GM21717 (cell line): ENCODE measurements at regions not wholly inside any gene's neighbourhood (a gene's known extent, or its start where the extent isn't known, plus 50 kb on each side); places are given as distances from the start of the nearest gene placed in this dataset.
"Not testable (repeated sequence)": the region's sequence is repeated elsewhere in the genome, so short reads cannot be mapped to it uniquely, and the experiment has no call there.

Experiments used
- ATAC-seq: cut with Tn5 transposase; IDR thresholded peaks from one replicate; pipeline ENCODE4 v1.9.1; 2021; ENCODE audit warnings: mild to moderate bottlenecking, moderate library complexity; ENCODE audit not compliant: unreplicated experiment

DNA sequence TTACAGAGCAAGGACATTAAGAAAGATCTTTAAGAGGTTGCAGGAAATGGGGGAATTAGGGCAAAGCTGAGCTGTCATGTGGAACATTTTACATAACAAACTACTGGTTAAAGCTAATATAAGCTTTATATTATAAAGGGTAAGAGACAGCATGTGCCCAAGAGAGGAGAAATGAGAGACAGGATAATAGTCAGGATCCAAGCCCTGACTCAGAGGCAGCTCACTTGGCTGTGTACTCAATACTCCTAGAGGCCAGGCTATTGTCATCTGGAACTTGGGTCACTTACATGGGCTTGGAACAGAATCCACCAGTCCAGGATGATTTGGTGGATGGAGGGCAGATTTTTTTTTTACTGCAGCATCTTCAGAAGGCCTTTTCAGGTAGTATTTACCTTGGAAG, 418.6 kb upstream of the ZMIZ1 start:
- ATAC-seq = no peak

DNA sequence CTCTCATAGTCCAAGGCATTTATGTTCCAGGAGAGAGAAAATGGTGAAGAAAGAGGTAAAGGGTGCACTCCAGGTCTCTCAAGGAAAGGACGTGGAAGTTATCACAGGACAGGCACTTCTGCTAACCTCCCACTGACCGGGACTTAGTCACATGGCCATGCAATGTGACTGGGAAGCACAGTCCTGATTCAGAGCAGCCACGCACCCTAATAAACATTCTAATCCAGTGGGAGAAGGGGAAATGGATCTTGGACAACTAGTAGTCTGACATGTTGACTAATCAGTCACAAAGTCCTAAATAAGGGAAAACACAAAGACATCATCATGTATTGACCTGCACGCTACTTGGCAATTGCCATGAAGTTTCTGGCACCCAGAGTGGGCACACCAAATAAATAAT, 417.5 kb upstream of the ZMIZ1 start:
- ATAC-seq = no peak

DNA sequence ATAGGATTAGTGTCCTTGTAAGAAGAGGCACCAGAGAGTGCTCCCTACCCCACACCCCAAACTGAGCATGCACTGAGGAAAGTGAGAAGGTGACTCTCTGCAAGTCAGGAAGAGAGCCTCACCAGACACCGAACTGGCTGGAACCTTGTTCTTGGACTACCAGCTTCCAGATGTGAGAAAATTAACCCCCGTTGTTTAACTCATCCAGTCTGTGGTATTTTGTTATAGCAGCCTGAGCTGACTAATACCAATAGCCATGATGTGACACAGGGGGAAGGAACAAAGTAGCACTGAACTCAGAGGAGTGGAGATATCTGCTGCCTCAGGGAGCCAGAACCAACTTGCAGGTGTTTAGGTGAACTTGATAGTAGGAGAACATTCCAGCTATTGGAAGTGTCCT, 415.2 kb upstream of the ZMIZ1 start:
- no peak for ATAC-seq

DNA sequence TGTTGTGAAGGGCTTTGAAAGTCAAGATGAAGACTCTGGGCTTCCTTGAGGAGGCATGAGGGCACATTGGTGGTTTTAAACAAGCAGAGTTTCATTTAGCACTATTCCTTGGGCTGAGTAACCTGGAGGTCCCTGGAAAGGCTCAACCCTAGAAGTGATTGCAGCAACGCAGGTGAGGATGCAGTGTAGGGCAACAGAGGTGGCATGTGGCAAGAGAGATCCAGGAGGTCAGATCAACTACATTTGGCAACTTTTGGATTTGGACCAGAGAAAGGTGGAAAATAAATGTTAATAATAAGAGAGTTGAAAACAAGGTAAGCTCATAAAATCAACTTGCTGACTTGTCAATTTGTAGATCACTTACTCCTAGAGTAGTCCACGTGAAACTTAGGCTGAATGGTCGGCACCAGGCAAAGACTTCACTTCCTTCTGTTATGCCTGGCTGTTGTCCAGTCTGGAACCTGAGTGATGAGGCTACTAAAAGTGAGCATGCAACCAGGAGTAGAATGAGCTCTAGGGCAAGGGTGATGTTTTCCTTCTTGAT, 414.6 kb upstream of the ZMIZ1 start:
- no peak for ATAC-seq

DNA sequence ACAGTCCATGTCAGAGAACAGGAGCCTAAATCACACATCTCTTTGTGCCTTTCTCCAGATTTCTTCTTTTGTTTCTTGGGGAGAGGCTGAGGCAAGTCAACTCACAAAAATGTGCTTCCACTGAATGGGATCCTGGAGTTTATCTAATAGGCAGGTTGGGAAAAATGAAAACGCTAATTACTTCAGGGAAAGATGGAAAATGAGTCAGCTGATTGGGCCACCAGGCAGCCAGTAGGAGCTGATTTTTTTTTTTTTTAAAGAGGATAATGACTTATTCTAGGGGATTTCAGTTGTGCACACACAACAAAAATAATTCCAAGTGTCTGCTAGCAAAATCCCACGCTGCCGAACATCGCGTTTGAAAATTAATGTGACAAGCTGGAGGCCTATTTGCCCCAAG, 412.8 kb upstream of the ZMIZ1 start:
- ATAC-seq = no peak

DNA sequence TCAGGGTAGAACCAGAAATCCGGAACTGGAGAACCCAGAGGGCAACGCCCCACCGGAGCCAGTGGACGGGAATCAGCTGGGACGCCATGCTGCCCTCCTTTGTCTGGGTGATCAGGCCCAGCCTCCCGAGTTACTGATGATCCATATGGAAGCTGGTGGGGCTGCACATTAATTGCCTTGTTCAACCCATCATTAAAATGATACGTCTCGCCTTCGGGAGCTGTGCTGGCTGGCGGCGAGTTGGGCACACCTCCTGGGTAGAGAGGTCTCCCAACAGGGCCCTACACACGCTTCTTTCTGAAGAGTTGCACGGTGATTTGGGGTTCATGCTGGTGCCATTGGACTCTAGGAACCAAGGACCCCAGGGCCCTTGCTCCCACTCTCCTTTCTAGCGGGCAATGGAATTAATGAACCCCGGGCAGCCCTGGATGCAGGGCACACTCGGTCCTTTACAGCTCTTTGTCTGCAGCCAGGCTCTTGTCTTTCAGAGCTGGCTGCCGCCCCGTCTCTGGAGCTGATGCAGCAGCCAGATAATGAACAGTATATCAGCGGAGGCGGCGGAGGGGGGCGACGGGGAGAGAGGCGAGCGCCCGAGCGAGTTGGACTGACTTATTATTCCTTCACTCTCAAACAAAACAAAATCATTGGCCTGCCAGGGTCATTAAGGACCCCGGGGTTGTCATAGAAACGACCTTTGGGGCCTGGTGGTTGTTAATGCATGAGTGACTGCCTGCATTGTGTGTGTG, 412.2 kb upstream of the ZMIZ1 start:
- no peak for ATAC-seq

DNA sequence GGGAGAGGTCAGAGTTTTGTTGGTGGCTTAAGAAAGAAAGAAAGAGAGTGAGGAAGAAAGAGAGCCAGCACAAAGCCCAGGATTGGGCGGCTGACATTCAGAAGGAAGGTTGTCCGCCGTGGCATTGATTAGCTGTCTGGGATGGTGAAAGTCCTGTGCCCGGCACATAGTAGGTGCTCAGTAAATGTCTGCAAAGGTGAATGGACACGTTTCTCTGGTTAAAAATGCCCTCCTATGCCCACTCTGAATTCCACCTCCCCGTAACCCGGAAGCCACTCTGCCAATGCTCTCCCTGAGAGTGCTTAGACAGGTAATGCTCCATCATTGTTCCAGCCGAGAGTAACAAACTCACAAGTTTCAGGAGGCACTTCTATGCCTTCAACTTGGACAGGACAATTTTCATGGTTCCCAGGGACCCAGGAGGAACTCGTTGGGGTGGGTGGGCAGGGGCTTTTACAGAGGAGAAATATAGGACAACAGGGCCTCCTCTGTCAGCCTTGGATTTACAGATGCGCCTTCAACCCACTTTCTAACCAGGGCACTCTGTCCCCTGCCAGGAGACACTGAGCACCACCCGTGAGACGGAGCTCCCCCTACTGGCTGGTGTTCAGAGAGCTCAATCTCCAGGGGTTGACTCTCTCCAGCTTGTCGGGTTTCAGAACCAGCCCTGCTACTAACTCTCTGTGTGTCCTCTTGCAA, 411.5 kb upstream of the ZMIZ1 start:
- ATAC-seq = no peak

DNA sequence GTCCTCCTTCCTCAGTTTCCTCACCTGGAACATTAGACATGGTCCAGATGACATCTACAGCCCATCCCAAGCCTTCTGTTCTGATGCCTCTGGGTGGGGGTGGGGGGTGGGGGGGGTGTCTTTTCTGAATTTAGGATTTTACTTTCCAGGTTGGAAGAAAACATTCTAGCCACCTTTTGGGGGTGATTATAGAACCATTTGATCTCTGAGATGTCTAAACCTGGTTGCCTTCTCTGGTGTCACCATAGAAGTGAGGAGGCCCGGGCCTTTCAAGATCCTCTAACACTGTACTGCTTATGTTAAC, 411.0 kb upstream of the ZMIZ1 start:
- ATAC-seq = no peak

DNA sequence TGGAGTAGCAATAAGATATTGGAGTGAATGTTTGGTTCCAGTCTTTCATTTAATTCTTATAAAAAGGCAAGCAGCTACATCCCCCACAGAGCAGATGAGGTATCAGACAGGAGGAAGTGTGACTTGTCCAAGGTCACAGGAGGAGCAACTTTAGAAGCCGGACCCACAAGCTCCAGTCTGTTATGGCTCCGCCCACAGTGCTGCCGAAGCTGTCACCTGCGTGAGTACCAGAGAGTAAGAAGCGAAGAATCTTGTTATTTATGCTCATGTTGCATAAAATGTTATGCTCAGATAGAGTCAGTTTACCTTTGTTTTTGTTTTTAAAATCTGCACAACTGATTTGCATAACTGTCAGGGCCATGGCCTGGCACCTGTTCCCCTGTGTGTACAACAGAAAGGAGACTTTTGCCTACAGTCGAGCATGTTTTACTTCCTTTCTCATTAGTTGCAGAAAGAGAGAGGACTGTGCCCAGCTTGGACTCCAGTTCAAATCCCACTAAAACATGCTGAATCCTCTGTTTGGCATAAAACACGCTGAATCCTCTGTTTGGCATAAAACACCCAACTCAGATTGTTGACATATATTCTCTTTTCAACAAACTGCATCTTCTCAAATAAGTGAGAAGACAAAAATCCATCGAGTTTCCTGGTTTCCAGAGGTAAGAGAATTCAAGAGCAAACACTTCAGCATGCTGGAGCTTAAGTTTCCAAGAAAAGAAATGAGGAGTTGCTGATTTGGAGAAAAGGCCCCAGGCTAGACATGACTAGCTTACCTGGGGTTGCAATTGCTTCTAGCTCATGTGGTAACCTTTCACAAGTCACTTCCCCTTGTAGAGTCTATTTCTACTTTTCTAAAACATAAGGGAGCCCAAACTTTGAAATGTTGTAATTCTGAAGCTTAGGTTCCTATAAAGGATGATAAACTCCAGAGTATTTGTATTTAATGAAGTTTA, 409.8 kb upstream of the ZMIZ1 start:
- ATAC-seq = peak; percentile 62

DNA sequence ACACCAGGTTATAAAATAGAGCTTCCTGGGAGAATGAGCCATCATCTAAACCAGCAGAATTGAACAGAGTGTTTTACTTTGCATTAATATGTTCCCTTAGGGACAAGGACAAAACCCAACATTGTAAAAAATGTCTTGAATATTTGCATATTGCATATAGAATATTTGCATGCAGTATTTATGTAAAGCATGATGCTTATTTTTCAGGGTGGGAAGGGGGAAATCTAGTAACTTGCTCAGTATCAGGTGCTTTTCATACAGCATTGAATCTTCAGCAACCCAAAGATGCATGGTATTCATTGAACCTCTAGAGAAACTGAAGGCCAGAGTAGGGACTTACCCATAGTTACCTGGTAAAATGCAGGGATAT, 409.2 kb upstream of the ZMIZ1 start:
- no peak for ATAC-seq

DNA sequence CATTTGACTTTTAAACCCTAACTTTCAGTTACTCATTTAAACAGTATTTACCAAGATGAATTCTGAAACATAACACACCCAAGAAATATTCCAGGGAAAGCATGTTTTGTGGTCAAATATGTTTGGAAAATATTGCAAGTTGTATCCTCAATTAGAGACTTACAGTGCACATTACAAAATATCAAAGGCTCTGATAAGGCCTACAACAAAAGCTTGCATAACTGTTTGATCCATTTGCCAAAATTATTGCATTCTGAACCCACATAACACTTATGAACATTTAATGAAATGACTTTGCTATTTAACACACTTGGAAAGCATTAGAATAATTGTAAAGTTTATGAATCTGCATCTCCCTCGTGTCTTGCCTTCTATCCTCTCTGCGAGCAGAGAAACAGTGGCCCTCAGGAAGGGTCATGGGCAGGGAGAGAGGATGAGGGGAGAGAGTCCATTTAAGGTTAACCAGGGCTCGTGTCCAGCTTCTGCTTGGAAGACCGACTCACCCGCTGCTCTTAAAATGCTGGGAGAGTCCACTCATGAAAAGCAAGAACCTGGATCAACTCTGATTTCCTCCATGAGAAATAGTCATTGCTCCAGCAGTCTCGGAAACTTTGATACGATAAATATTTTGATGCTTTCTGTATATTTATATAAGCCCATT, 408.2 kb upstream of the ZMIZ1 start:
- no peak for ATAC-seq

DNA sequence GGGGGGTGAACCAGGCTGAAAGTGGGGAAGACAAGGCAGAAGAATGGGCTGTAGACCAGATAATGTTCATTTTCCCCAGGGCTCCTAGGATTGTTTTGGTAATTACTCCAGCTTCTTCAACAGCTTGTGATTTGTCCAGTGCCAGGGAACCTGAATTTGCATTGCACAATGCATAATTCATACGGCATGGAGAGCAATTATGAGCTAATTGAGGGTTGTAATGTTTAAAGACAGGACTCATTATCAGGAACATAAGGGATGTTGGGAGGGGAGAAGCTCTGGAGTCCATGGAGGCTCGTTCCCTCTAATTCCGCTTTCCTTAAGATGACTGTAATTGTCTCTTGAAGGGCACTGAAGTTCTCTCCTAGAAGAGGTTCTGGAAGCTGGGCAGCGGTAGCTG, 405.0 kb upstream of the ZMIZ1 start:
- ATAC-seq = no peak

DNA sequence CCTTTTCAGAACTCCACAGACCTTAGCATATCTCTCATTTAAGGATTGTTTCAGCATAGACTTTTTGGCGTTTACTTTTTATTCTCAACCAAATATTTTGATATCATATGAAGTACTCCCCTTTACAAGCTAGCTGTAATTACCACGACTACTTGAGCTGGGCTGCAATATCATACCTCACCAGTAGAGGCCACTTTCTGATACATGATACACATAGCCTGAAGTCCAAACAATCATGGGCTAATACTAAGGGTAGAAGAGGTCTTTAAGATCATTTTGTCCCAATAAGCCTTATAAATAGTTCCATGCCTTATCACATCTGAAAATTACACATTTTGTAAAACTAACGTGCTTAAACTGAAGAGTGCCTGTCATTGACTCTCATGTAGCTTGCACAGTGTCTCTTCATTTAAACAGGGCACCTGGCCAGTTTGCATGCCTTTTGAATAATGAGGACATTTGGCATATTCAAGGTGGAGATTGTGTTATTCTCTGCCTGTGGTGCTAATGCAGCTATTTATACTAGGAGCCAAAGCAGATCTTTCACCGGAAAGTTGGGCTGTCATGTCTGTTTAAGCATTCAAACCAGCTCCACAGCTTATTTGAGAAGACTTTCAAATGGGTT, 403.7 kb upstream of the ZMIZ1 start:
- no peak for ATAC-seq

DNA sequence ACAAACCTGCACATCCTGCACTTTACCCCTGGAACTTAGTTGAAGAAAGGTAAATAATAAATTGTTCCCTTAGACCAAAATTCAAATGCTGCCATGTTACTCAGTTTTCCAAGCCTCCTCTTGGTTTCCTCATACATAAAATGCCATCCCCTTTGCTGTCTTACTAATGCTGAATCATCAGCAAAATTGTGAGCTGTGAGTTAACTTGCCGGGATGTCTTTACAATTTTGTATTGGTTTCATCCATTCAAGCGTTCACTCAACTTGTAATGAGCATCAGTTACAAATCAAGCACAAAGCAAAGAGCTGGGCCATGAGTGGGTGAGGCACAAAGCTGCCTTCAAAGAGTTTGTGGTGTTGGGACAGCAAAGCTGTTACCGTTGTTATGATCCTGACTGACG, 395.8 kb upstream of the ZMIZ1 start:
- no peak for ATAC-seq

DNA sequence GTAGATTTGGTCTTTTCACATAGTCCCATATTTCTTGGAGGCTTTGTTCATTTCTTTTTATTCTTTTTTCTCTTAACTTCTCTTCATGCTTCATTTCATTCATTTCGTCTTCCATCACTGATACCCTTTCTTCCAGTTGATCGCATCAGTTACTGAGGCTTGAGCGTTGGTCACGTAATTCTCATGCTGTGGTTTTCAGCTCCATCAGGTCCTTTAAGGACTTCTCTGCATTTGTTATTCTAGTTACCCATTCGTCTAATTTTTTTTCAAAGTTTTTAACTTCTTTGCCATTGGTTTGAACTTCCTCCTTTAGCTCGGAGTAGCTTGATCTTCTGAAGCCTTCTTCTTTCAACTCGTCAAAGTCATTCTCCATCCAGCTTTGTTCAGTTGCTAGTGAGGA, 387.6 kb upstream of the ZMIZ1 start:
- not testable (repeated sequence) for ATAC-seq

DNA sequence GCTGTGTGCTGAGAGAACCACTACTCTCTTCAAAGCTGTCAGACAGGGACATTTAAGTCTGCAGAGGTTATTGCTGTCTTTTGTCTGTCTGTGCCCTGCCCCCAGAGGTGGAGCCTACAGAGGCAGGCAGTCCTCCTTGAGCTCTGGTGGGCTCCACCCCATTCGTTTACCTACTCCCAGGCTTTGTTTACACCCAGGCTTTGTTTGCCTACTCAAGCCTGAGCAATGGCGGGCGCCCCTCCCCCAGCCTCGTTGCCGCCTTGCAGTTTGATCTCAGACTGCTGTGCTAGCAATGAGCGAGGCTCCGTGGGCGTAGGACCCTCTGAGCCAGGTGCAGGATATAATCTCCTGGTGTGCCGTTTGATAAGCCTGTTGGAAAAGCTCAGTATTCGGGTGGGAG, 386.8 kb upstream of the ZMIZ1 start:
- ATAC-seq = not testable (repeated sequence)

DNA sequence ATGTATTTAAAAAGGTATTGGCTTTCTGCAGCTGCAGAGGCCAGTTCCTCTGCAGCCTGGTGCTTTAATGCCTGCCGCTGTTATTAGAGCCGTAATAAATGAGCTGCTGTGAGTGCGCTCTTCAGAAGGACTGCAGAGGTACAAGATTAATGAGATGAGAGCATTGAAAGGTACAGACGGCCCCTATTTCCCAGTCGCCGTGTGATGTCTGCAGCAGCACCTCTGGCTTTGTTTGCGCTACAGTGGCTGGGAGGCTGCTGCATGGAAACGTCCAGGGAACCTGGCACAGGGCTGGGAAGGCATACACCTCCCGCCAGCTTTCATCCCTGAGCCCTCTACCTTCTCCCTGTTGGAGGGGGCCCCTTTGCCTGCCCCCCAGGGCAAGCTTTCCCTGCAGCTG, 383.8 kb upstream of the ZMIZ1 start:
- no peak for ATAC-seq

DNA sequence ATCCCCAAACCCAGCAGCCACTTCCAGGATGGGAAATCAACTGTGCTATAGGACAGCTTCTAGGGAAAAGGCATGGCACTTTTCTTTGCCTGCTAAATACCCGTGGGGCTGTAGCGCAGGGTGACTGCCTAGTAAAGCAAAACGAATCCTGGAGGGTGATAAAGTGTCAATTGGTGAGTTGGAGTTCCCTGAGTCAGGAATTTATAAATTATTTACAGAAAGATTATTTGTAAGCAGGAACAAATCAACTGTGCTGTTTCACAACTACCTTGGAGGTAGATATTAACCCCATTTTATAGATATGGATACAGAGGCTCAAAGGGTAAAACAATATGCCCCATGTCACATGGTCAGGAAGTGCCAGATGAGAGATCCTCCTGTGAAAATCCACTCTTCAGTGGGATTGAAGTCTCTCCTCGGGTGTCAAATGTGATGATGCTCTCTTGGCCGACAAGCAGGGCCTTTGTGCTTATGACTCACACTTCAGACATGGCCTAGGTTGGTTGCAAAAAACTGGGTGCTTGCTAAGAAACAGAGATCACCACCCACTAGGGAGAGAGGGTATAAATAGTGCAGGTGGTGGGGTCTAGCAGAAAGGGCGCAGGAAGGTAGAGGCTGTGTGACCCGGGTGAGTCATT, 383.2 kb upstream of the ZMIZ1 start:
- ATAC-seq = no peak

DNA sequence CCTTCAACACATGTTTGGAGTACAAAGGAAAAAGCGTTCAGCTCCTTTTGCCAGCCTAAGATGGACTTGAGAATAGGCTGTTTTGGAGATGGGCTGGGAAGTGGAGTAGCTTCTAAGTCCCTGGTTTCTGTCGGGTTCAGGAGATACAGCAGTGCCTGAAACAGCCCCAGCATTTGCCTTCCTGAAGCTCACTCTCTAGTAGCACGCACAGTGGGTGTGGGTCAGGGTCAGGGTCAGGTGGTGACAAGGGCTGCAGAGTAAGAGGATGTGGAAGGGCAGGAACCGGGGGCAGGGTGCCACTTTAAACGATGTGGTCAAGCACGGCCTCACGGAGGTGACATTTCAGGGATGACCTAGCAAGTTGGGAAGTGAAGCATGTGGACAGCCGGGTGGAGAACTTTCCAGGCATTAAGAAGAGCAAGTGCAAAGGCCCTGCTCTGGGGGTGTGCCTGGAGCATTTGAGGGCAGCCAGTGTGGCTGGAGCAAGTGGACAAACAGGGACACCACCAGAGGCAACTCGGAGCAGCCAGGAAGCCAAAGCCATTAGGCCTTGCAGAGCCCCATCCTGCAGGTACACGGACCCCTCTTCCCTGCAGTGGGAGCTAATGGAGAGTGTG, 382.2 kb upstream of the ZMIZ1 start:
- ATAC-seq = no peak

DNA sequence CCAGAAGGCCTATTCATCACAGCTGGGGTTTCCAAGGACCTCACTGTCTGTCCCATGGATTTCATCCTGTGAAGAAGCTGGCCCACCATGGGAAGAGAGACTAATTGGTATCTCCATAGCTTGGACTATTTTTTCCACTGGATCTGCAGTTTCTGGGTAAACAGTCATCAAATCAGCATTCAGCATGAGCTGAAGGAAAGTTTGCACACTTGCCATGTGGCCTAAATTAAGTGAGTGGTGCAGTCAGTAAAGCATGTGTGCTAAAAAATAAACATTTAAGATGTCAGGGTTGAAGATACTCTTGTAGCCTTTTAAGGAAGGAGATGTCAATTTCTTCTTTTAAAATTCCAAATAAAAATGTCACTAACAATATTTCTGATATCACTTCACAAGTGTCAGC, 381.1 kb upstream of the ZMIZ1 start:
- no peak for ATAC-seq
